ENCODE measurements at regions not wholly inside any gene's neighbourhood (a gene's known extent, or its start where the extent isn't known, plus 50 kb on each side); places are given as distances from the start of the nearest gene placed in this dataset.

DNA sequence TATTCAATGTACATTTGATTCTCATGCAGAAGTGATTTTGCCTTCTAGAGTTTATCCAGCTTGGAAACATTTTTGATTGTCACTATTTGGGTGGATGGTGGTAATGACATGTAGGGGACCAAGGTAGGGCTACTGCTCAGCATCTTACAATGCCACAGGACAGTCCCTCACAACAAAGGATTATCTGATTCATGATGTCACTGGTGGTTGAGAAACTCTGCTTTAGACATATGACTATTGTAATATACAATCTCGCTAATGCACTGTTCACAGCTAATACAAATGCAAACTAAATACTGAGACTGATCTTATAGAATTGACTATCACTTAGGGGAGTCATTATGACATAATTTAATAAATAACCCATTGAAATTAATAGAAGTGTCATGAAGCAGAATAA lies 60.4 kb upstream of the BTG1 start:
- peaks cover 0 to 30% (median 5%) of the 10 kb centered on the region in 12 donors for H3K4me1 ChIP-seq
- TF ChIP-seq POLR2A (IDR thresholded peaks at IDR 0.05) (no peak), CTCF (IDR thresholded peaks at IDR 0.05) (no peak)
- no peak overlapping the region for H3K27ac ChIP-seq
- H3K27me3 ChIP-seq, result no peaks in the 10 kb centered on the region
- ATAC-seq (no peak), DNase-seq (no peak)
- intact Hi-C loops (cut with DNase I), result no loop called here
- no peaks in the 10 kb centered on the region for H3K36me3 ChIP-seq
- no peak overlapping the region for H3K4me3 ChIP-seq
- peaks cover 0 to 9% (median 0%) of the 10 kb centered on the region in 12 donors for H3K9me3 ChIP-seq
- WGBS, 4 donors, result 97 to 100% (median 100%) methylated on average over 1 of the region's 1 CpG

GRCh38 chr12:92199819-92200576 lies 54.4 kb upstream of the BTG1 start:
- H3K9me3 ChIP-seq, result peaks cover 0 to 13% (median 0%) of the 10 kb centered on the region in 12 donors
- H3K36me3 ChIP-seq, result no peaks in the 10 kb centered on the region
- intact Hi-C loops (cut with DNase I), result no loop called here
- no peak for DNase-seq
- H3K27ac ChIP-seq, result no peak overlapping the region
- no peak for TF ChIP-seq POLR2A (IDR thresholded peaks at IDR 0.05)
- TF ChIP-seq CTCF (IDR thresholded peaks at IDR 0.05), result no peak
- no peaks in the 10 kb centered on the region for H3K27me3 ChIP-seq
- no peak for ATAC-seq
- H3K4me1 ChIP-seq, result no peaks in the 10 kb centered on the region
- no peak overlapping the region for H3K4me3 ChIP-seq
- 84 to 87% (median 84%) methylated on average over 6 of the region's 6 CpGs for WGBS, 4 donors

GRCh38 chr12:92197815-92198214 lies 52.2 kb upstream of the BTG1 start:
- Histone ChIP-seq H3K4me3 (no peak overlapping the region), H3K9me3 (peaks cover 0 to 13% (median 0%) of the 10 kb centered on the region in 12 donors), H3K27me3 (no peaks in the 10 kb centered on the region), H3K4me1 (no peaks in the 10 kb centered on the region), H3K27ac (no peak overlapping the region), H3K36me3 (no peaks in the 10 kb centered on the region)
- TF ChIP-seq CTCF (IDR thresholded peaks at IDR 0.05) (no peak), POLR2A (IDR thresholded peaks at IDR 0.05) (no peak)
- no peak for ATAC-seq
- WGBS, 4 donors, result 92 to 96% (median 96%) methylated on average over 4 of the region's 4 CpGs
- no peak for DNase-seq
- intact Hi-C loops (cut with DNase I), result no loop called here

DNA sequence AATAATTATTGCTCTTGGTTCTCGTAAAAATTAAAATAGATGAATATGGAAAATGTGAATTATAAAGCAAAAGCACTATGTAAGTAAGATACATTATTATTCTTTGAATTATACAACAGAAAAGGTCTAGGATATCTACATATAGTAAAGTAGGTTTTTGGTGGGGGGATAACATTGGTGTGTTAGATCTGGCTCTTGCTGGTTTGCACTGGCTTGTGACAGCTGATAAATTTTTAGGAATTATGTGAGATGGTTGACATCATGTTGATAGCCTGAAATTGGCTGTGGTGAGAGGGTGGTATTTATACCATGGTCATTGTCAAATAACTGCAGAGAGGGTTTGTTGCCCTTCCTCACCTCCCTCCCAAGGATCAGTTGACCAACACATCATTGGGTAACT lies 50.7 kb upstream of the BTG1 start:
- H3K27me3 ChIP-seq, result no peaks in the 10 kb centered on the region
- WGBS, 4 donors, result 94 to 100% (median 98%) methylated on average over 1 of the region's 1 CpG
- H3K36me3 ChIP-seq, result no peaks in the 10 kb centered on the region
- peaks cover 0 to 13% (median 0%) of the 10 kb centered on the region in 12 donors for H3K9me3 ChIP-seq
- no peak overlapping the region for H3K4me3 ChIP-seq
- intact Hi-C loops (cut with DNase I), result no loop called here
- DNase-seq (no peak), ATAC-seq (no peak)
- TF ChIP-seq CTCF (IDR thresholded peaks at IDR 0.05), result no peak
- TF ChIP-seq POLR2A (IDR thresholded peaks at IDR 0.05), result no peak
- H3K27ac ChIP-seq, result no peak overlapping the region
- H3K4me1 ChIP-seq, result no peaks in the 10 kb centered on the region

Data from heart left ventricle (tissue), 16 donors.